ENCODE measurements at regions not wholly inside any gene's neighbourhood (a gene's known extent, or its start where the extent isn't known, plus 50 kb on each side); places are given as distances from the start of the nearest gene placed in this dataset.

- no peaks in the 10 kb centered on the region for H4K20me1 ChIP-seq (ENCODE audit: control insufficient read depth, extremely low read depth, insufficient read depth, low read length)
- H3K79me2 ChIP-seq (ENCODE audit: control insufficient read depth, insufficient read depth, low read length): no peaks in the 10 kb centered on the region
- H2AFZ ChIP-seq (ENCODE audit: control insufficient read depth, low read length): no peak overlapping the region
- no peak overlapping the region for H3K9ac ChIP-seq (ENCODE audit: control insufficient read depth, extremely low read depth, insufficient read depth, low read length)
- H3K27ac ChIP-seq (ENCODE audit: control insufficient read depth, insufficient read depth, low read length): no peak overlapping the region
- H3K4me2 ChIP-seq (ENCODE audit: control insufficient read depth, extremely low read depth, insufficient read depth, low read depth, low read length): no peak overlapping the region
- H3K27me3 ChIP-seq (ENCODE audit: control insufficient read depth, extremely low read depth, insufficient read depth, low read length): no peaks in the 10 kb centered on the region
- H3K9me3 ChIP-seq (ENCODE audit: control insufficient read depth, low read depth, low read length): no peaks in the 10 kb centered on the region
- TF ChIP-seq EZH2 (IDR thresholded peaks at IDR 0.05; ENCODE audit: low read length) (no peak), CTCF (optimal IDR thresholded peaks at IDR 0.05 in 1 of 3, IDR thresholded peaks at IDR 0.05 in 1 of 3, conservative IDR thresholded peaks at IDR 0.05 in 1 of 3; ENCODE audit: extremely low read depth in 1 of 3, insufficient read depth in 2 of 3, low read length in 3 of 3) (no peak)
- no peaks in the 10 kb centered on the region for H3K36me3 ChIP-seq (ENCODE audit: control insufficient read depth in 2 of 2, extremely low read depth in 1 of 2, insufficient read depth in 2 of 2, low read length in 2 of 2)
- no peaks in the 10 kb centered on the region for H3K9me1 ChIP-seq (ENCODE audit: control insufficient read depth, extremely low read depth, insufficient read depth, low read length)
- peaks cover 3% of the 10 kb centered on the region for H3K4me1 ChIP-seq (ENCODE audit: control insufficient read depth, extremely low read depth, insufficient read depth, low read length)
- dilution Hi-C loops (cut with MboI; ENCODE audit: extremely low pct_ligation_motif_present, low sequenced_read_pairs): no loop called here
- DNase-seq (ENCODE audit: low read depth, low spot score) (no peak), FAIRE-seq (no peak)
- no peak overlapping the region for H3K4me3 ChIP-seq (ENCODE audit: control insufficient read depth in 2 of 3, extremely low read depth in 1 of 3, insufficient read depth in 2 of 3, low read depth in 1 of 3, low read length in 3 of 3)
These were observed 91.9 kb upstream of the LMNTD1 start for GRCh38 chr12:25644979-25645378.

GRCh38 chr12:25645427-25645826 lies 92.3 kb upstream of the LMNTD1 start:
- Histone ChIP-seq H3K27ac (ENCODE audit: control insufficient read depth, insufficient read depth, low read length) (no peak overlapping the region), H2AFZ (ENCODE audit: control insufficient read depth, low read length) (no peak overlapping the region), H3K4me3 (ENCODE audit: control insufficient read depth in 2 of 3, extremely low read depth in 1 of 3, insufficient read depth in 2 of 3, low read depth in 1 of 3, low read length in 3 of 3) (no peak overlapping the region), H3K79me2 (ENCODE audit: control insufficient read depth, insufficient read depth, low read length) (no peaks in the 10 kb centered on the region), H3K9me1 (ENCODE audit: control insufficient read depth, extremely low read depth, insufficient read depth, low read length) (no peaks in the 10 kb centered on the region), H3K4me1 (ENCODE audit: control insufficient read depth, extremely low read depth, insufficient read depth, low read length) (peaks cover 3% of the 10 kb centered on the region), H3K36me3 (ENCODE audit: control insufficient read depth in 2 of 2, extremely low read depth in 1 of 2, insufficient read depth in 2 of 2, low read length in 2 of 2) (no peaks in the 10 kb centered on the region), H3K9me3 (ENCODE audit: control insufficient read depth, low read depth, low read length) (no peaks in the 10 kb centered on the region), H3K27me3 (ENCODE audit: control insufficient read depth, extremely low read depth, insufficient read depth, low read length) (no peaks in the 10 kb centered on the region), H3K4me2 (ENCODE audit: control insufficient read depth, extremely low read depth, insufficient read depth, low read depth, low read length) (no peak overlapping the region), H4K20me1 (ENCODE audit: control insufficient read depth, extremely low read depth, insufficient read depth, low read length) (no peaks in the 10 kb centered on the region), H3K9ac (ENCODE audit: control insufficient read depth, extremely low read depth, insufficient read depth, low read length) (no peak overlapping the region)
- TF ChIP-seq CTCF (optimal IDR thresholded peaks at IDR 0.05 in 1 of 3, IDR thresholded peaks at IDR 0.05 in 1 of 3, conservative IDR thresholded peaks at IDR 0.05 in 1 of 3; ENCODE audit: extremely low read depth in 1 of 3, insufficient read depth in 2 of 3, low read length in 3 of 3): no peak
- TF ChIP-seq EZH2 (IDR thresholded peaks at IDR 0.05; ENCODE audit: low read length): no peak
- dilution Hi-C loops (cut with MboI; ENCODE audit: extremely low pct_ligation_motif_present, low sequenced_read_pairs): no loop called here
- DNase-seq (ENCODE audit: low read depth, low spot score): no peak
- no peak for FAIRE-seq
